ENCODE measurements at regions not wholly inside any gene's neighbourhood (a gene's known extent, or its start where the extent isn't known, plus 50 kb on each side); places are given as distances from the start of the nearest gene placed in this dataset.

DNA sequence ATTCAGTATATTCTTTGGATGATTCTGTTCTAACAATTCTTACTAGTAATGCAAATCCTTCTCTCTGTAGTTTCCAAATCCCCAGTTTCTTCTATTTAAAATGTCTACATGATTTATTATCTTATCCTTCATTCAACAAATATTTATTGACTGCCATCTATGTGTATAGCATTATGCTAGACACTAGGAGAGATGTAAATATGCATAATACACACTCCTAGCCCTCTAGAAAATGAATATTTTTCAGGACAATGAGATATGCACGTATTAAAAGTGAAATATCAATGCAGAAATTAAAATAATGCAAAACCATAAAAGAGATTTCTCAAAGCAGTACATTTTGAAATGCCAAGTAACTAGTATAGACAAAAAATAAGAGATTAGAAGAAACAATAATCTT is 293.5 kb upstream of the CNR1 start:
- Histone ChIP-seq H3K4me3 (ENCODE audit: low read length in 3 of 3) (no peak overlapping the region), H3K36me3 (ENCODE audit: control insufficient read depth in 3 of 3, insufficient read depth in 3 of 3, low read length in 3 of 3) (no peaks in the 10 kb centered on the region), H3K27ac (ENCODE audit: low read depth, low read length) (no peak overlapping the region), H3K27me3 (ENCODE audit: control insufficient read depth in 3 of 3, insufficient read depth in 3 of 3, low read length in 3 of 3) (no peaks in the 10 kb centered on the region), H3K9me3 (ENCODE audit: control insufficient read depth in 3 of 3, low read length in 3 of 3) (no peaks in the 10 kb centered on the region), H3K9ac (ENCODE audit: low read depth in 1 of 3, low read length in 3 of 3) (no peak overlapping the region), H3K4me1 (ENCODE audit: control insufficient read depth in 3 of 3, insufficient read depth in 3 of 3, low read length in 3 of 3) (no peaks in the 10 kb centered on the region)

DNA sequence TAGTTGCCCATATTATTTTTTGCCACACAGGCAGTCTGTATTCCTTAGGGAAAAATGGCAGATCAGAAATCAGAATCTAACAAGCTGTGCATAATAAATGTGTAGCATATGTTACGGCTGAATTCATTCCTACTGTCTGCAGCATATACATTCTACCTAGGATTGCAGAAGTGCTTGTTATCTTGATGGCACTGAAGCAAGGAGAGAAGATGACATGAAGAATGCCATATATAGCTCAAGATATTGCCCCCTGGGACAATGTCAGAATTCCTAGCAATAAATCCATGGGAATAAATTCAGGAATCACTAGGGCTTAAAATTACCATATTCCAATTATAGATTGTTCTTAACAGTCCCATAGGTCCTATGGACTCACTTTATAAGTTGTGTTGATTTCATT is 293.0 kb upstream of the CNR1 start:
- Histone ChIP-seq H3K9me3 (ENCODE audit: control insufficient read depth in 3 of 3, low read length in 3 of 3) (no peaks in the 10 kb centered on the region), H3K4me1 (ENCODE audit: control insufficient read depth in 3 of 3, insufficient read depth in 3 of 3, low read length in 3 of 3) (no peaks in the 10 kb centered on the region), H3K4me3 (ENCODE audit: low read length in 3 of 3) (no peak overlapping the region), H3K36me3 (ENCODE audit: control insufficient read depth in 3 of 3, insufficient read depth in 3 of 3, low read length in 3 of 3) (no peaks in the 10 kb centered on the region), H3K27me3 (ENCODE audit: control insufficient read depth in 3 of 3, insufficient read depth in 3 of 3, low read length in 3 of 3) (no peaks in the 10 kb centered on the region), H3K27ac (ENCODE audit: low read depth, low read length) (no peak overlapping the region), H3K9ac (ENCODE audit: low read depth in 1 of 3, low read length in 3 of 3) (no peak overlapping the region)

DNA sequence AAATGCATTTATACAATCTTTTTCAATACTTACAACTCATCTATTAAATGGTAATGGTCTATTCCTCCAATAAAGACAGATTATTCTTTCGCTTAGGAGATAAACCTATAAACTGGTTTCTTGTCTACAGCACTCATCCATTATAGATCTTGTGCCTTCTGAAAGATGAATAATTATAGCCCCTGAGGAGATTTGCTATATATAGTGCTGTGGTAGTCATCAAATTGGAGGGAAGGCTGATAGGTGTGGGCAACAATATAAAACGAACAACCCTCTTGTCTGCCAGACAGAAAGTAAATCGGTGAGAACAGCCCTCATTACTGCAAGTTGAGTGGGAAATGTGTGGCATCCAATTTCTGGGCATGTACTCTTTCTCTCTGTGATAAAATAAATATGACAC is 292.5 kb upstream of the CNR1 start:
- H3K27ac ChIP-seq (ENCODE audit: low read depth, low read length): no peak overlapping the region
- H3K4me1 ChIP-seq (ENCODE audit: control insufficient read depth in 3 of 3, insufficient read depth in 3 of 3, low read length in 3 of 3): no peaks in the 10 kb centered on the region
- H3K36me3 ChIP-seq (ENCODE audit: control insufficient read depth in 3 of 3, insufficient read depth in 3 of 3, low read length in 3 of 3): no peaks in the 10 kb centered on the region
- no peaks in the 10 kb centered on the region for H3K9me3 ChIP-seq (ENCODE audit: control insufficient read depth in 3 of 3, low read length in 3 of 3)
- H3K4me3 ChIP-seq (ENCODE audit: low read length in 3 of 3): no peak overlapping the region
- H3K27me3 ChIP-seq (ENCODE audit: control insufficient read depth in 3 of 3, insufficient read depth in 3 of 3, low read length in 3 of 3): no peaks in the 10 kb centered on the region
- no peak overlapping the region for H3K9ac ChIP-seq (ENCODE audit: low read depth in 1 of 3, low read length in 3 of 3)

DNA sequence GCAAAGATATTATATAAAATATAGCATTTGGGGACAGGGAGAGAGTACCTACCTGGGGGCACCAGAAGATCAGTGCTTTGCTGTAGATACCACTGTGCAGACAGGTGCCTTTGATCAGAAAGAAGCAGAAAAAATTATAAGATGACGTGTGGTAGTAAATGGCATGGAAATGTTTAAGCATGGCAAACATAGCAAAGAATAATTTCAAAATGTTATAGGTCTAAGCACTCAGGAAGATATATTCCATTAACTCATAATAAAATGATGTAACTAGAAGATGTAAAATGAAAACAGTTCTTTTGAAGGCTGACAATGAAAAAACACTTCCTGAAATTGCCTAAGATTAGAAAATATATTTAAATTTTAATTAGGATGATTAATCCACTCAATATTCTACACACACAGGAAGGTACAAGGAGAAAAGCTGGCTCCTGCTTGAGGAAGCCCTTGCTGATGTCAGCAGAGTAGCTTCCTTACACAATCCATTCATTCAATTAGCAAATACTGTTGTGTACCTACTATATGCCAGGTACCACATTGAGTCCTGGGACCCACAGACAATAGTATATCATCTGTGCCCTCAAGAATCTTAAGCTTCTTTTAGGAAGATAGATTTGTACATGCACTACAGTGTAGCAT is 290.2 kb upstream of the CNR1 start:
- H3K36me3 ChIP-seq (ENCODE audit: control insufficient read depth in 3 of 3, insufficient read depth in 3 of 3, low read length in 3 of 3): no peaks in the 10 kb centered on the region
- H3K9me3 ChIP-seq (ENCODE audit: control insufficient read depth in 3 of 3, low read length in 3 of 3): no peaks in the 10 kb centered on the region
- H3K9ac ChIP-seq (ENCODE audit: low read depth in 1 of 3, low read length in 3 of 3): no peak overlapping the region
- H3K27me3 ChIP-seq (ENCODE audit: control insufficient read depth in 3 of 3, insufficient read depth in 3 of 3, low read length in 3 of 3): no peaks in the 10 kb centered on the region
- H3K4me3 ChIP-seq (ENCODE audit: low read length in 3 of 3): no peak overlapping the region
- no peaks in the 10 kb centered on the region for H3K4me1 ChIP-seq (ENCODE audit: control insufficient read depth in 3 of 3, insufficient read depth in 3 of 3, low read length in 3 of 3)
- H3K27ac ChIP-seq (ENCODE audit: low read depth, low read length): no peak overlapping the region

DNA sequence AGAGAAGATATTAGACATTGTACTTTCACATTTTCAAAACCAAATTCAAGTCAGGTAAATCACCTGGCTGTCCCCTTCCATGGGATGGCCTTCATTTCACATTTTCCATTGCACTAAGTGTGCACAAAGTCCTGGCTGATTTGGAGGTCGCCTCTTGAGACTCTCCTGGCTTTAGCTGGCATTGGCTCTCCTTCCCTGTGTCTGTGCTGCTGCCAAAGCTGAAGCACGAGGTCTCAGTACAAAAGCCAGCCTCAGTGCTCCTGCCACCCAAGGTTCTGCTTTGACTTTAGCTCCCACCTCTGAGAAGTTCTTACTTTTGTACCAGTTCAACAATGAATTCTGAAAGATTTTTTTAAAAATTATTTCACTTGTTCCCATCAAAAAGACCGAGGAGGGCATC is 289.2 kb upstream of the CNR1 start:
- Histone ChIP-seq H3K4me1 (ENCODE audit: control insufficient read depth in 3 of 3, insufficient read depth in 3 of 3, low read length in 3 of 3) (no peaks in the 10 kb centered on the region), H3K27me3 (ENCODE audit: control insufficient read depth in 3 of 3, insufficient read depth in 3 of 3, low read length in 3 of 3) (no peaks in the 10 kb centered on the region), H3K27ac (ENCODE audit: low read depth, low read length) (no peak overlapping the region), H3K9ac (ENCODE audit: low read depth in 1 of 3, low read length in 3 of 3) (no peak overlapping the region), H3K9me3 (ENCODE audit: control insufficient read depth in 3 of 3, low read length in 3 of 3) (no peaks in the 10 kb centered on the region), H3K36me3 (ENCODE audit: control insufficient read depth in 3 of 3, insufficient read depth in 3 of 3, low read length in 3 of 3) (no peaks in the 10 kb centered on the region), H3K4me3 (ENCODE audit: low read length in 3 of 3) (no peak overlapping the region)

DNA sequence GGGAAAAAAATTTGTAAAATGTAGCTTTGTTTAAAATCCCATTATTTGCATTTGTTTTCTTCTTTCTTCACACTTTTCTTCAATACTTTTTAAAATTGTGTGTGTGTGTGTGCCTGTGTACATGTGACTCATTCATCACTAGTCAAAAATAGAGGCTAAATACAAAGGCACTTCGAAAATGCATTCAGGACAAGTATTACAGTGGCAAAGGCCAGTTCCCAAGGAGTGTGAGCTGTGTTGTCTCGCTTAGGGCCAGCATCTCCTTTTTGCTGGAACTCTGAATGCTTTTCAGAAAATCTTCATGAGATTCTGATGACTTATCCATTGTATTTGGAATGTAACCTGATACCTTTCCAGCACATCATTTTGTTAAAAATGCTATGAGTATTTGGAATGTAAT is 288.5 kb upstream of the CNR1 start:
- H3K4me1 ChIP-seq (ENCODE audit: control insufficient read depth in 3 of 3, insufficient read depth in 3 of 3, low read length in 3 of 3): no peaks in the 10 kb centered on the region
- no peaks in the 10 kb centered on the region for H3K27me3 ChIP-seq (ENCODE audit: control insufficient read depth in 3 of 3, insufficient read depth in 3 of 3, low read length in 3 of 3)
- no peak overlapping the region for H3K4me3 ChIP-seq (ENCODE audit: low read length in 3 of 3)
- no peak overlapping the region for H3K27ac ChIP-seq (ENCODE audit: low read depth, low read length)
- no peaks in the 10 kb centered on the region for H3K36me3 ChIP-seq (ENCODE audit: control insufficient read depth in 3 of 3, insufficient read depth in 3 of 3, low read length in 3 of 3)
- H3K9ac ChIP-seq (ENCODE audit: low read depth in 1 of 3, low read length in 3 of 3): no peak overlapping the region
- H3K9me3 ChIP-seq (ENCODE audit: control insufficient read depth in 3 of 3, low read length in 3 of 3): no peaks in the 10 kb centered on the region

DNA sequence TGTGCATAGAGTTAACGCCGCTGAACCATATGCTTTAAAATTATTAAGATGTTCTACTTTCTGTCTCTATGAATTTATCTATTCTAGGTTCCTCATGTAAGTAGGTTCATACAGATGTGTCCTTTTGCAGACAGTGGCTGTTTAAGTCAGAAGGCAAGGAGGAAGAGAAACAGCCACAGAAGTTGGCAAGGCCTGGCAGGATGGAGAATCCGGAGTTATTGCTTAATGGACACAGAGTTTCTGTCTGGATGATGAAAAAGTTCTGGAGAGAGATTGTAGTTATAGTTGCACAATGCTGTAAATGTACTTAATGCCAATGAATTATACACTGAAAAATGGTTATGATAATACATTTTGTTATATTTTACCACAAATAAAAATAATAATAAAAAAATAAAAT is 283.6 kb upstream of the CNR1 start:
- no peaks in the 10 kb centered on the region for H3K36me3 ChIP-seq (ENCODE audit: control insufficient read depth in 3 of 3, insufficient read depth in 3 of 3, low read length in 3 of 3)
- no peaks in the 10 kb centered on the region for H3K9me3 ChIP-seq (ENCODE audit: control insufficient read depth in 3 of 3, low read length in 3 of 3)
- H3K27me3 ChIP-seq (ENCODE audit: control insufficient read depth in 3 of 3, insufficient read depth in 3 of 3, low read length in 3 of 3): no peaks in the 10 kb centered on the region
- no peak overlapping the region for H3K9ac ChIP-seq (ENCODE audit: low read depth in 1 of 3, low read length in 3 of 3)
- H3K4me3 ChIP-seq (ENCODE audit: low read length in 3 of 3): no peak overlapping the region
- H3K27ac ChIP-seq (ENCODE audit: low read depth, low read length): no peak overlapping the region
- H3K4me1 ChIP-seq (ENCODE audit: control insufficient read depth in 3 of 3, insufficient read depth in 3 of 3, low read length in 3 of 3): no peaks in the 10 kb centered on the region

DNA sequence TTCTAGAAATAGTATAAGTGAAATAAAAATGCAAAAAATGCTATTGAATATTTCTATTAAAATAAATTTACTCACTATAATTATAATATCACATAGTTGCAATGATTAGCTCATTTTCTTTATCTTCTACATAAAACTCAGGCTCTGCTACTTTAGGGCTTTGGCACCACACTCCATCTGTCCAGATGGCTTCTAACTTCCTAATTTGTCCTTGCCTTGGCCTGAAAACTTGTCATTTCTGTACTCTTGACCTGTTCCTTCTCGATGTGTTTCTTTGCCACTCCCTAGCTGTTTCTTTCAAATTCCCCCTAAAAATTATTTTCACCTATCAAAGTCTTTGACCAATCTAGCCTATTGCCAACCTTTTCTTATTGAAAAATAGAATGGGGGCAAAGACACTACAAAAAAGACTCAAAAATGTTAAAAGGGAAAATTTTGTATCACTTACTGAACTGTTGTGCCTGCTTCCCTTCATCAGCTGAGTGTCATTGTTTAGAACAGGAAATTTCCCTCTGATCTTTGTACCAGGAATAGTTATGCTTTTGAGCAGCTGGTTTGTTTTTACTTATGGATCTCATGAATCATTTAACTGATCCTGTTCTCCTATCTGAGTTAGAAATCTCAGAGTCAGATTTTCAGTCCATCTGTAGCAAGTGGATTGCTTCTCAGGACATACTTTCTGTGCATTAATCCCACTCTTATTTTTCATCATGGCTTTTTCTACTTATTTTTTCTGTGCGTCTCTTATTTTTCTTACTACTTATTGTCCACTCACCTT is 279.2 kb upstream of the CNR1 start:
- Histone ChIP-seq H3K9ac (ENCODE audit: low read depth in 1 of 3, low read length in 3 of 3) (no peak overlapping the region), H3K4me1 (ENCODE audit: control insufficient read depth in 3 of 3, insufficient read depth in 3 of 3, low read length in 3 of 3) (no peaks in the 10 kb centered on the region), H3K4me3 (ENCODE audit: low read length in 3 of 3) (no peak overlapping the region), H3K9me3 (ENCODE audit: control insufficient read depth in 3 of 3, low read length in 3 of 3) (no peaks in the 10 kb centered on the region), H3K36me3 (ENCODE audit: control insufficient read depth in 3 of 3, insufficient read depth in 3 of 3, low read length in 3 of 3) (no peaks in the 10 kb centered on the region), H3K27me3 (ENCODE audit: control insufficient read depth in 3 of 3, insufficient read depth in 3 of 3, low read length in 3 of 3) (no peaks in the 10 kb centered on the region), H3K27ac (ENCODE audit: low read depth, low read length) (no peak overlapping the region)

DNA sequence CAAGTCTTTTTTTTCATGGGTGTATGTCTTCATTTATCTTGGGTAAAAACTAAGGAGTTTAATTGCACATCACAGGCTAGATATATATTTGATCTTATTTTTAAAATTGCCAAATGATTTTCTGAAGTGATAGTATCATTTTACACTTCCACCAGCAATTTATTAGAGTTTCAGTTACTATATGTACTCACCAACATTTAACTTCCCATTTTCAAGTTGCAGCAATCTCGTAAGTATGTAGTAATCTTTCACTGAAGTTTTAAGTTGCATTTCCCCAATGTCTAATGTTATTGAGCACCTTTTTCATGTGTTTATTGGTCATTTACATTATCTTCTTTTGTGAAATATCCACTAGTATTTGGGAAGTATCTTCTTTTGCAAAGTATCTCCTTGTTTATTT is 277.4 kb upstream of the CNR1 start:
- Histone ChIP-seq H3K27ac (ENCODE audit: low read depth, low read length) (no peak overlapping the region), H3K4me3 (ENCODE audit: low read length in 3 of 3) (no peak overlapping the region), H3K27me3 (ENCODE audit: control insufficient read depth in 3 of 3, insufficient read depth in 3 of 3, low read length in 3 of 3) (no peaks in the 10 kb centered on the region), H3K36me3 (ENCODE audit: control insufficient read depth in 3 of 3, insufficient read depth in 3 of 3, low read length in 3 of 3) (no peaks in the 10 kb centered on the region), H3K9ac (ENCODE audit: low read depth in 1 of 3, low read length in 3 of 3) (no peak overlapping the region), H3K9me3 (ENCODE audit: control insufficient read depth in 3 of 3, low read length in 3 of 3) (no peaks in the 10 kb centered on the region), H3K4me1 (ENCODE audit: control insufficient read depth in 3 of 3, insufficient read depth in 3 of 3, low read length in 3 of 3) (no peaks in the 10 kb centered on the region)

DNA sequence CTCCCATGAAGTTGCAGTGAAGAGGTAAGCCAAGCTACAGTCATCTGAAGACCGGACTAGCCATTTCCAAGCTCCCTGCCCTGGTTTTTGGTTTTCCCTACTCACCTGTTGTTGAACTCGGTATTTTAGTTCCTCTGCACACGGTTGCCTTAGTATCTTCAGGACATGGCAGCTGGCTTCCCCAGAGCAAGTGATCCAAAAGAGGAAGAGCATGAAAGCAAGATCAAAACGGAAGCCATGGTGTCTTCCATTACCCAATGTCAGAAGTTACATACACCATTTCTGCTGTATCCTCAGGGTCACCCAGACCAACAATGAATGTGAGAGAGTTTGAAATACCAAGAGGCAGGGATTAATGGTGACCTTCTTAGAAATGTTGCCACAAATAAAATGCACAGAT is 276.6 kb upstream of the CNR1 start:
- Histone ChIP-seq H3K36me3 (ENCODE audit: control insufficient read depth in 3 of 3, insufficient read depth in 3 of 3, low read length in 3 of 3) (no peaks in the 10 kb centered on the region), H3K4me3 (ENCODE audit: low read length in 3 of 3) (no peak overlapping the region), H3K27me3 (ENCODE audit: control insufficient read depth in 3 of 3, insufficient read depth in 3 of 3, low read length in 3 of 3) (no peaks in the 10 kb centered on the region), H3K4me1 (ENCODE audit: control insufficient read depth in 3 of 3, insufficient read depth in 3 of 3, low read length in 3 of 3) (no peaks in the 10 kb centered on the region), H3K9me3 (ENCODE audit: control insufficient read depth in 3 of 3, low read length in 3 of 3) (no peaks in the 10 kb centered on the region), H3K27ac (ENCODE audit: low read depth, low read length) (no peak overlapping the region), H3K9ac (ENCODE audit: low read depth in 1 of 3, low read length in 3 of 3) (no peak overlapping the region)
